Activated CD8-positive, alpha-beta memory T cell treated with anti-CD3 and anti-CD28 coated beads, Interleukin-2, amount 50 U/mL, for 48 hours (primary cell): ENCODE measurements at regions not wholly inside any gene's neighbourhood (a gene's known extent, or its start where the extent isn't known, plus 50 kb on each side); places are given as distances from the start of the nearest gene placed in this dataset.

ENCODE experiments used
- DNase-seq: peaks from one replicate; pipeline ENCODE4 v3.0.0-alpha.2; 2020

- DNase-seq = no peak
Measured at GRCh38 chr20:24738981-24739633, 210.0 kb upstream of the CST7 start.

- no peak for DNase-seq
Measured at GRCh38 chr20:24739746-24740145, 209.3 kb upstream of the CST7 start.

- no peak for DNase-seq
Measured at GRCh38 chr20:24741493-24742072, 207.5 kb upstream of the CST7 start.

GRCh38 chr20:24742436-24742835 is 206.6 kb upstream of the CST7 start:
- no peak for DNase-seq

- no peak for DNase-seq
Measured at GRCh38 chr20:24742989-24743388, 206.1 kb upstream of the CST7 start.

GRCh38 chr20:24743641-24744040 is 205.4 kb upstream of the CST7 start:
- DNase-seq = no peak

- DNase-seq = no peak
Measured at GRCh38 chr20:24744747-24745146, 204.3 kb upstream of the CST7 start.

GRCh38 chr20:24745206-24745605 is 203.9 kb upstream of the CST7 start:
- no peak for DNase-seq

GRCh38 chr20:24745617-24746350 is 203.3 kb upstream of the CST7 start:
- DNase-seq = peak; percentile 30

- peak; percentile 23 for DNase-seq
Measured at GRCh38 chr20:24746351-24746685, 202.8 kb upstream of the CST7 start.

- DNase-seq = peak; percentile 44
Measured at GRCh38 chr20:24747010-24747712, 201.9 kb upstream of the CST7 start.

GRCh38 chr20:24747881-24748595 is 201.0 kb upstream of the CST7 start:
- DNase-seq = peak; percentile 42

- DNase-seq = peak; percentile 8
Measured at GRCh38 chr20:24751551-24751950, 197.5 kb upstream of the CST7 start.

- DNase-seq = peak; percentile 18
Measured at GRCh38 chr20:24752612-24753011, 196.5 kb upstream of the CST7 start.

- DNase-seq = peak; percentile 25
Measured at GRCh38 chr20:24753130-24753529, 195.9 kb upstream of the CST7 start.

- no peak for DNase-seq
Measured at GRCh38 chr20:24754691-24755090, 194.4 kb upstream of the CST7 start.

- DNase-seq = no peak
Measured at GRCh38 chr20:24755411-24755922, 193.6 kb upstream of the CST7 start.

GRCh38 chr20:24756292-24757025 is 192.6 kb upstream of the CST7 start:
- DNase-seq = peak; percentile 36

GRCh38 chr20:24761220-24762065 is 187.6 kb upstream of the CST7 start:
- peak; percentile 17 for DNase-seq

GRCh38 chr20:24762371-24762770 is 186.7 kb upstream of the CST7 start:
- DNase-seq = peak; percentile 36

- DNase-seq = peak; percentile 33
Measured at GRCh38 chr20:24762791-24763350, 186.2 kb upstream of the CST7 start.
